DMS53 treated with DMSO at 0.1 percent for 48 hours (cell line): ENCODE measurements at regions not wholly inside any gene's neighbourhood (a gene's known extent, or its start where the extent isn't known, plus 50 kb on each side); places are given as distances from the start of the nearest gene placed in this dataset.
"Not testable (repeated sequence)": the region's sequence is repeated elsewhere in the genome, so short reads cannot be mapped to it uniquely, and the experiment has no call there.

Experiments used
- DNase-seq: peaks from one replicate; lab custom pipeline; 2025; ENCODE audit not compliant: unreplicated experiment; lab: John Stamatoyannopoulos, UW

DNA sequence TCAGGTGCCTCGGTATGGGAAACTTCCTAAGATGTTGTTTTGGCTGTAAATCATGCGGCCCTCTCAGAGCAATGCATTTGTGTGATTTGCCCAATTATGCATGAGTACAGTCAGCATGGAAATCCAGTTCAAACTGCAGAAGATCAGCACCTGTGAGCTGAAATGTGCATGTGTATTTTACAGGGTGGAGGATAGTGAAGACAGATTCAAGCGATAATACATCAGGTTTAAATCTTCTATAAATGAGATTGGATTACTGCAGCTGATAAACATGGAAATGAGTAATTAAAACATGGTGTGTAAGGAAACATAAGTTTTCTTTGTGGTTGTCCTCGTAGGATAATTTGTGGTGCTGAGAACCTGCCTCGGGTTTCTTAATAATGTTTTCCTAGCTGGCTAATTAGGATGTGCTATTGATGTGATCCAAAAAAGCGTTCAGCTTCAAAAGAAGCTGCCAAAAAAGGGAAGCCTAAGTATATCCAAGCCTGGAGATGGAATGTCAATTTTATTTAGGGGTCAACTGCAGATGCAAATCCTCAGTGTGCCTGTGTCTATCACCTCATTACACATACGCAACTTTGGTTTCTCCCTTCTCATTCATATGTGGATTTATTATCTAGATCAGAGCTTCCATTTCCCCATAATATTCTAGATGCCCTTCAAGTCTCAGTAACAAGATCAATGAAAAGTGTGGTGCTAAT, 117.1 kb upstream of the CCDC28A start:
- DNase-seq: no peak

DNA sequence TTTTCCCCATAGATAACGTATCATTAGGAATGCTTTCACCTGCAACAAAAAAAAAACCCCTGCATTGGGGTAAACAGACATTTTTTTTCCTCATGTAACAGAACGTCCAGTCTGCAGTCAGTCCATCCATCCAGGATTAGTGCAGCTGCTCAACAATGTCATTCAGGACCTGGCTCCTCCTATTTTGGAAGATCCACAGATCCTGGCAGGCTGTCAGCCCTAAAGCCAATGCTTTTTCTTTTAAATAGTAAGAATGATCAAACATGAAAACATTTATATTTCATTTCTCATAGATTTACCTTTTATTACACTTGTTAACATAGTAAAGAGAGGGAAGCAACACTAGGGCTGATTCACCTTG, 116.5 kb upstream of the CCDC28A start:
- no peak for DNase-seq

DNA sequence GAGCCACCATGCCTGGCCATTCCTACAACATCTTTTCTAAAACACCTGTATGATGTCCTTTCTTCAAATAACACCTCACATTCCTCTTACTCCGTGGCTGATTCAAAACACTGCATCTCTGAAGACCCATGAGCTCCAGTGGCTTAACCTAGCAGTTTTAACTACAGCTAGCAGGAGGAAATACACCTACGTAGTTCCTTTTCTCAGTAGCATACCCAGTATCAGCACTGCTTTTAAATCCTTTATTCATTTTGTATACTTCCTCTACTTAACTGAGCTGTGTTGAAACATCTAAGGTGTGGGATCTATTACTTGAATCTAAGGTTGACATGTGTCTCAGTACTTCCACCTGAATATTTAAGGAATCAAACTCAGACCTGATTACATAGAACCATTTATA, 113.6 kb upstream of the CCDC28A start:
- no peak for DNase-seq

DNA sequence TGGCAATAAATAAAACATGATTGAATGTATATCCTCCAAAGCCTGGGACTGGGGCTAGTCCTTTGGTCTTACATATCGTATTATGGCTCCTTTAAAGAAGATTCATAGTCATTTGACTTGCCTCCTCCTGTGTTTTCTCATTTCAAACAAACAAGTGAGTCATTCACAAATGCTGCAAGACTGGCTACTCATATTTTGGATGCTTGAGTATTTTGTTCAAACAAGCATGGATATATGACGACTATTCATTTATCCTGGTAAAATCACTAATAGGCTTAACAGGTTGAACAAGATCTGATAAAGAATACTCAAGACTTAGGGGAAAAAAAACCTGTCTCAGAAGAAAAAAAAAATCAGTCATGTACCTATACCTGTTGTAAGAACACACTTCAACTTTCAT, 111.1 kb upstream of the CCDC28A start:
- peak; percentile 14 for DNase-seq

DNA sequence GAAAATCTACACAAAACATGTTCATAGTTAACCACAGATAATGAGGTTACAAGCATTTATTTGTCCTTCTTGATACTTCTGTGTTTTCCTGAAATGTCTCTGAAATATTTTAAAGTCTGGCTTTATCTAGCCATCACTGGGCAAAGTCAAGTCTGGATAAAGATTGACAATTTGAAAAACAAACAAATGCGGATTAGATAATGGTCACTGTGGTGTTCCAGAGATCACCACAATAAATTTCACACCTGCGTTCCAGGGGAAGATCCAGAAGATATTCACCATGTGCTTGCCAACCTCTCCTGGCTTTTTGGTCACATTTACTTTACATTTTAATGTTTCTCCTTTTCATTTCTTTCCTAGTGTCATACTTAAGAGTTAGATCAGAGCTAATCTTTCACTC, 109.7 kb upstream of the CCDC28A start:
- DNase-seq: no peak

DNA sequence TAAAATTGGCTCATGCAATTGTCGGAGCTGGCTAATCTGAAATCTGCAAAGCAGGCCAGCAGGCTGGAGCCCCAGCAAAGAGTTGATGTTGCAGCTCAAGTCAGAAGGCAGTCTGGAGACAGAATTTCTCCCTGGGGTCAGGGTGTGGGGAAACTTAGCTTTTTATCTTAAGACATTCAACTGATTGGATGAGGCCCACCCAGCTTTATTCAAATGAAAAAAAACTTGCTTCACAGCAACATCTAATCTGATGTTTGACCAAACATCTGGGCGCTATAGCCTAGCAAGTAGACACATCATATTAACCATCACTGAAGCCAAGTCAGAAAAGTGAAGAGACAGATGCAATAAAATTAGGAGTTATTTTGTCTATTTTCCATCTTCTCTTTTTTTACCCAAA, 108.8 kb upstream of the CCDC28A start:
- DNase-seq: no peak

DNA sequence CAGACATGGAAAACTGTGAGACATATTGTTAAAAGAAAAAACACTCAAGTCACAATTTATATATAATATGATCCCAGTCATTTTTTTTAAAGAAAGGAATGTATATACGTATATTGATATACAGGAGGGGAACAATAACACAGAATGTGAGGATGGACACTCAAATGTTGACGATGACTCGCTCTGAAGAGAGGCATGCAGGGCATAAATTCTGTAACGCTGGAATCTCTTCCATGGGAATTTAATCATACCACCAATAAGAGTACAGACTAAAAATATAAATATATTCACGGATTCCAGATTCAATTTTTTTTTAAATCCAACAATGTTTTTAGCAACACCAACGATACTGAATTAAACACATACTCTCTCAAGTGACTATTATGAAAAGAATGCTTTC, 106.9 kb upstream of the CCDC28A start:
- DNase-seq: no peak

DNA sequence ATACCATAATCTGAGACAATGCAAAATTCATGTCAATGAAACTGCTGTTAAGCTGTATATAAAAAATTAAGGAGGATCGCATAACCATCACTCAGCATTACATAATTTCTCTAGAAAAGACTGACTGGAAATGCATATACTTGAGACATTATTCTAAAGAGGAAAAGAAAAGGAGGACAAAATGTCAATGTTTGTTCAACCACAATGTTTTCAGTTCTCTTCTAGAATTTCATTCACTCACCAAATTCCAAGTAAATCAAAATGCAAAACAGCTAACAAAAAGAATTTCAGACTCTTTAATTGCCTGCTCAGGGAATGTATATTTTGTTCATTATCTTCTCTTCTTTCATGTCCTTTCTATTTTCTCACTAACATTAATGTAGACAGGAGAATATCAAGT, 106.2 kb upstream of the CCDC28A start:
- DNase-seq: no peak

DNA sequence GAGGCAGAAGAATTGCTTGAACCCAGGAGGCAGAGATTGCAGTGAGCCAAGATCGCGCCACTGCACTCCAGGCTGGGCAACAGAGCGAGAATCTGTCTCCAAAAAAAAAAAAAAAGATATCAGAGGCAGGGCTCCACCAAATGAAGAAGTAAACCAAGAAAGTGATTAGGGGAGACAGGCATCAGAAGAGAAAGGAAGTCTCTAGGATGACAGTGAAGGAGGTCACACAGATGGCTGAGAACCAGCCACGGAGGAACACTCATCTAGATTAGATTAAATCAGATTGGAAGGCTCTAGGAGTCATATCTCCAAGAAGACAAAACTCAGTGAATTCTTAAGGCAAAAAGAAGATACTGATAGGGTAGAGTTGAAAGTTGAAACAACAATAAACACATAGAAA, 102.2 kb upstream of the CCDC28A start:
- no peak for DNase-seq

DNA sequence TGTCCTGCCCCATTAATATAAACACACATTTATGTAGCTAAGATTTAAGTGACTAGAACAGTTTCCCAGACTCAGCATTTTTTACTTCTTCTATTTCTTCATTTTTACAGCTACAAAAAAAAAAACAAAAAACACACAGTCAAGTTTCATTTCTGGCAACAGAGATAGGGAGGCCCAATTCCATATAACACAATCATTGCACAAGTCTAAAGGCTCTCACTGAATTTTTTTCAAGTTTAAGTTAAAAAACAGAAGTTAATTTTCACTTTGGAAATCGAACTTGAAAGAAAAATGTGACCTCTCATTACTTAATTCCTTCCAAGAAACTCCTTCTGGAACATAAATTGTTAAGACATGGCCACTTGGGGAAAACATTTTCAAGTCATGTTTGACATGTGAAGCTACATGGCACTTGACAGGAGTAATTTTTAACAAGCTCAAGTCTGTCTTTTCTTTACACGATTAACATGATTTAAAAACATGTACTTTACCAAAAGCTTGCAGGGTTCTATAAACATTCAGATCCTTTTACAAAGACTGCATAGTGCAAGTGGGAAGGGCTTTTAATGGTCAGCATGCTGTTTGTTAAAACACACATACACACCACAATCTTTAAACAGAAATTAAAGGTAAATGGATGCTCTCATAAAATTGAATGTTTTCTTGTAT, 100.1 kb upstream of the CCDC28A start:
- DNase-seq: no peak

DNA sequence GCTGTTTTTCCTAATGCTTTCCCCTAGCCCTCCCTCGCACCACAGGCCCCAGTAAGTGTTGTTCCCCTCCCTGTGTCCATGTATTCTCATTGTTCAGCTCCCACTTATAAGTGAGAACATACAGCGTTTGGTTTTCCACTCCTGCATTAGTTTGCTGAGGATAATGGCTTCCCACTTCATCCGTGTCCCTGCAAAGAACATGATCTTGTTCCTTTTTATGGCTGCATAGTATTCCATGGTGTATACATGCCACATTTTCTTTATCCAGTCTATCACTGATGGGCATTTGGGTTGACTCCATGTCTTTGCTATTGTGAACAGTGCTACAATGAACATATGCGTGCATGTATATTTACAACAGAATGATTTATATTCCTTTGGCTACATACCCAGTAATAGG, 99.1 kb upstream of the CCDC28A start:
- not testable (repeated sequence) for DNase-seq

DNA sequence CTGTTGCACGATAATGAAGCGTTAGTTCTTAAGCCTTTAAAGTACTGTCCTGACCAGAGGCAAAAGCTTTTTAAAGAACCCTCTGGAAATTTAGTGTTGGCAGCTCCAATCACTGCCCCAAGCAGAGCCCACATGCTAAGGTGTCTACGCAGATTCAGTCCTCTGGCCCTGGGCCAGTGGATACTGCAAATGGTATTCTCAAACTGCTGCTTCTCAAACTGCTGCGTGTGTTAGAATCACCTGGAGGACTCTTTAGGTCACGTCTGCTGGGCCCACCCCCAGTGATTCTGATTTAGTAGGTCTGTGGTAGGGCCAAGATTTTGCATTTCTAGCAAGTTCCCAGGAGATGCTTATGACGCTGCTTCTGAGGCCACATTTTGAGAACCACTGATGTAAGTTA, 96.0 kb upstream of the CCDC28A start:
- no peak for DNase-seq

DNA sequence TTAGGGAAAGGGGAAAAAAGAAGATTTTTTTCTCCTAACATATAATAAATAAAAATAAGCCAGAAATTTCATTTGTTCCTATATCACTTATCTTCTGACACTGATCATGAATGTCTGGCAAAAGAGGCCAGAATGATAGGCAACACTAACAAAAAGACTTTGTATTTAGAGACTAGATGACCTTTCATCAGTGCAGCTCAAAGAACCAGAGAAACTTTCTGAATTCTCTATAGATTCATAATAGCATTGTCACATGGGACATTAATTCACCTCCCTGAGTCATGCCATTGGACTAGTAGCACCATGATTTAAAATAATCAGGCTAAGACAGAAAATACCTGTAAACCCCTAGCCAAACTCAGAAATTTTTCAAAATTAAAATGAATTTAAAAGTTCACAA, 95.4 kb upstream of the CCDC28A start:
- DNase-seq: no peak

DNA sequence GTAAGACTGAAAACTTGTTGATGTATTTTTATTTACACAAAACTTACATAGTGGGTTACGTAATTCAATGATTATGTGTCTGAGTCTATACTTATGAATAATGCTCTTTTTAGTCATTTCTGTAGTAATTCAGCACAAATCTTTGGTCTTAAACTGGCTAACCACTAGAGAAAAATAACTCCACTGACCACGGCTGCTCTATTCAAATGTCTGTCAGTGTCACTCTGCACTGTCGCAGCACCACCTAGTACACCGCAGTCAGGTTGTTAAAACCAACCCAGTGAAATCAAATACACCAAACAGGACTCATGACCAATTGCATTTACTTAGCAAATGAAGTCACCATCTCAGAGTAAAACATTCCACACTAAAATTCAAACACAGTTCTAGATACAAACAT, 93.5 kb upstream of the CCDC28A start:
- DNase-seq: no peak

DNA sequence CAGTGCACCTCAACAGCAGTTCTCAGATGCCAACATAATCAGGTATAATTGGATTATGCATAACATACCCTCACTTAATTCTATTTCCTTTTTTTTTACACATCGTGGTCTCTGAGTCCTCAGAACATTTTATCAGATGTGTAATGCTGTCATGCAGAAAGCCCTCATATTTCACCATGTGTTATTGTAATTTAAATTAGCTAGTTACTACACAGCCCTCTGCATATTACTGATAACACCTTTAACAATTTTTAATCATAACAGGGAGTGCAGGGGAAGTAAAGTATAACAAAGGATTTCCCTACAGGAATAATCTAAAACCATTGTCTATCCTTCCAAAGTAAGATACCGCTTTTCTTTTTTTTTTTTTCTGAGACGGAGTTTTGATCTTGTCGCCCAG, 91.9 kb upstream of the CCDC28A start:
- no peak for DNase-seq

DNA sequence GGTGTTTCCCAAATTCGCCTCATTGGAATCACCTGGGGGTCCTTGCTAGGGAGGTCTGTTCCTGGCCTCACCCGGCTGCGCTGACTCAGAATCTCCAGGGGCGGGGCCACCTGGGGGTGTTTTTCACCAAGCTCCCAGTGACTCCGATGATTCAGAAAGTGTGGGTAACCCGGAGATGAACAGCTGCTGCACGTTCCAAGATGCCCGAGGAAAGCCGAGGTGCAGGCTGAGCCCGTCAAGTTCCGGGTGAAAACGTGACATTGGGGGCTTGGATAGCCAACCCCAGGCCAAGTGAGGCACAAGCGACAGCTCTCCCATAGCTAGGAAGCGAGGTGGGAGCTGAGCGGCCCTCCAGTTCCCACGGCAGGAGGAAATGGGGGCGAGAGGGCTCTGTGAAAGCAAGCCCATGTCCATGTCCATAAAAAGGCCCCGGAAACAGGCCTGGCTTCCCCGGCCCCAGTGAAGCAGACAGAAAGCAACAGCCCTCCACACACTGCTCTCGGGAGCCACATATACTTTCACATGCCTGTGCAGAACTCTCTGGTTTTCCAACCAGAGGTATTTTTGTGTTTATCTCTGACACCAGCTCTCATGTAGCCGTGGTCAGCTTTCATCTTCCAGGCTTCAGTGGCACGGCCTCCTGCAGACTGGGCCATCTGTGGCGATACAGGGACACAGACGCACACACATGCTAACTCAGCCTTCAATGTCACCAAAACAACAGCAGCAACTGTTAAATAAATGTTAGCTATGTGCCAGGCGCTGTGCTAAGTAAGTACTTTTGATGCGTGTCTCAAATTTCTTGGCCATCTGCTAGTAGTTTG, 90.7 kb upstream of the CCDC28A start:
- DNase-seq: peak; percentile 28

DNA sequence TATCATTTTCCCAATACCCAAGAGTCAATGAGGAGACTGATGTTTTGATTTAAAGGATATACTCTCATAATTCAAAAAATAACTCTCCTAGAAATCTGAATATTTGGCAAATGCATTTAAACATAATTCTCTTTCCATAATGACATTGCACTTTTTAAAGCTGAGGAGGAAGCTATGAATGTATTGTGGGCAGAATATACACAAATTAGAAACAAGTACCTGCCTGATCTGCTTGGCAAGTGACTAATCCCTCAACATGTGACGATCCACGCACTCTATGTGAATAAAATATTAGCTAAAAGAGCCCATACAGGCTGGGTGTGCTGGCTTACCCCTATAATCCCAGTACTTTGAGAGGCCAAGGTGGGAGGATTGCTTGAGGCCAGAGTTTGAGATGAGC, 88.3 kb upstream of the CCDC28A start:
- no peak for DNase-seq

DNA sequence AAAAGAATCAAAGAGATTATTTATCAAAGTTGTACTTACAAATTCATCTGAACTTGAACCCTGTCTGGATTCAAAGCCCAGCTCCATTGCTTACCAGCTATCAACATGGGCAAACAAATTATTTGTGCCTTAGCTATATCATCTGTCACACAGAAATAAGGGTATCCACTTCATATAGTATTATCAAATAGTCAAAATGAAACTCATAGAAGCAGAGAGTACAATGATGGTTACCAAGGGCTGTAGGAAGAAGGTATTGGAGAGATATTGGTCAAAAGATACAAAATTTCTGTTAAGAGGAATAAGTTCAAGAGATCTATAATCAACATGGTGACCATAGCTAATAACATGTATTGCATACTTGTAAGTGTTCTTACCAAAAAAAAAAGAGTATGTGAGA, 87.8 kb upstream of the CCDC28A start:
- no peak for DNase-seq

DNA sequence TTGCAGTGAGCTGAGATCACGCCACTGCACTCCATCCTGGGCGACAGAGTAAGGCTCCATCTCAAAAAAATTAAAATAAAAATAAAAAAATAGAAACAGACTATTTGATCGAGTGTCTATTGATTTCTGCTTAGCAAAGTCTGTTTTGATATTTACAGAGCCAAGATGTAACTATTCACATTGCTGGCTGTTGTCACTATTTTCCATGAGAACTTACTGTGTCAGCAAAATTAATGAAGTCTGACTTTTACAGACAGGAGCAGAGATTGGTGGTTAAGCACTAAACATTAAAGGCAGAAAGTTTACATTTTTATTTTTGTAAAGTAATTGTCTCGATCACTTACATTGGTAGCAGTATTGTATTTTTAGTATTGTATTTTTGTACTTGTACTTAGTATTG, 85.0 kb upstream of the CCDC28A start:
- DNase-seq: no peak

DNA sequence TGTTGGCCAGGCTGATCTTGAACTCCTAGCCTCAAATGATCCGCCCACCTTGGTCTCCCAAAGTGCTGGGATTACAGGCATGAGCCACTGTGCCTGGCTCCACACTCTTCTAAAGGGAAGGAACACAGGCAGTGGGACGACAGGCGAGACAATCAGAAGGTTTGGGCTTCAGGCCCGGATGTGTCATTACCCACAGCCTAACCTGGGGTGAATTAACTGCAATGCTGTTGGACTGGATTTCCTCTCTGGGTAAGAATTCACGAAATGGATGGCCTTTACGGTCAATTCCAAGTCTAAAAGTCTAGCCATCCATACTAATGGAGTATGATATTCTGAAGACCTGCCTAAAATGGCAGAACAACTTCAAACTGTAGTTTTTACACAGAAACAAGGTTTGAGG, 83.7 kb upstream of the CCDC28A start:
- DNase-seq: no peak

DNA sequence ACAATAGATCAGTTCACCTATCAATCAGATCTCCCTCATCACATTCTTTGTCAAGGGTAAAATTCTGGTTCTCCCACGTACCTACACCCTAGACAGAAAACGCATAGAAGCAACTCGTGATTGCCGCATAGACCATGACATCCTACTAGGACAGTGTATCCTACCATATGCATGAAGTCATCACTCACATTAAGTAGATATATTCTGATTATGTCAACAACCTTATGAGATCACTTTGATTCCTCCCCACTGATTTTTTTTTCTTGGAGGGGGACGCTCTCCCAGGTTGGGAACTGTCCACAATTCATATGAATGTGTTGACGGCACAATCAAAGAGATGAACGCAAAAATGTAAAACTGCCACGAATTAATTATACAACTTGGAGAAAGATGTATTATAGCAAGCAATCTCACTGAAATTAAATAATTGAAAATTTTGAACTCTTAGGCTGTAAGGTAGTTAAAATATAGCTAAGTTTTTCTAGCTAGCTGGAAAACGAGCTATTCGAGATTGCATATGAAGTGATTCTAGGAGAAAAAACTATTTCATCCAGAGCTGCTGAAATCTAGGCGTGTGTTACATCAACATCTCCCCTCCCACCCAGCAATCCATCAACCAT, 82.5 kb upstream of the CCDC28A start:
- DNase-seq: no peak

DNA sequence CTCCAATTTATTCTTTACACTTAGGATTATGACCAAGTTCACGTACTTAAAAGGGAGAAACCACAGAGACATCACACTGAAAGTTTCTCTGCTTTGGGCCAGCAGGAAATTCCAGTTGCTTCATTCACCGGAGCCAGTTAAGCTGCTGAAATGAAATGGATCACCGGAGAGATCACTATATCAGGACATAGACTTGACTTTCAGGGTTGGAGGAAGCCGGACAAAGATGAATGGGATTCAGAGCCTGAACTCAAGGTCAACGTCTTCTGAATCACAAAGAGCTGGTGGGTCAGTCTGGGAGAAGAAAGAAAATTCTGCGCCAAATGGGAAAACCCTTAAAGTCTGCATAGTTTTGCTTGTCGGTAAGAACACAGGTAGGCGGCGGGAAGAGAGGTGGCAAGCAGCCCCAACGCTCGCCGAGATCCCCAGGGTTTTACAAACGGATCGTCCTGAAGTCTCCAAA, 81.9 kb upstream of the CCDC28A start:
- no peak for DNase-seq
